H1 (cell line): ENCODE measurements at regions not wholly inside any gene's neighbourhood (a gene's known extent, or its start where the extent isn't known, plus 50 kb on each side); places are given as distances from the start of the nearest gene placed in this dataset.

ENCODE experiments used
- CREB1 ChIP-seq: IDR thresholded peaks from 2 replicates; pipeline ENCODE4 v1.6.1; 2012; ENCODE audit warnings: inconsistent platforms
- JUN ChIP-seq: IDR thresholded peaks from 2 replicates; pipeline ENCODE4 v1.6.1; 2011; ENCODE audit warnings: low read depth, mild to moderate bottlenecking, improper control_type of control experiment, low read length
- KDM5A ChIP-seq: fragments of 200-600 bp; IDR thresholded peaks from 2 replicates; pipeline ENCODE4 v1.7.1; 2012; ENCODE audit warnings: mild to moderate bottlenecking, low read length, inconsistent platforms, mixed read lengths
- SP4 ChIP-seq: IDR thresholded peaks from 2 replicates; pipeline ENCODE4 v1.6.1; 2012; ENCODE audit warnings: low read length, inconsistent platforms
- TF ChIP-seq, protein P1 (sequence below): fragments of 300-600 bp; sonication (generic); IDR thresholded peaks from 2 replicates; pipeline ENCODE4 v1.7.1; 2012; ENCODE audit warnings: low read length, moderate library complexity, mild to moderate bottlenecking, inconsistent platforms; ENCODE audit not compliant: insufficient replicate concordance
- TF ChIP-seq, protein P2 (sequence below): IDR thresholded peaks from 2 replicates; pipeline ENCODE4 v1.6.1; 2012; ENCODE audit warnings: inconsistent platforms
- TF ChIP-seq, protein P3 (sequence below): IDR thresholded peaks from 2 replicates; pipeline ENCODE4 v1.6.1; 2012; ENCODE audit warnings: inconsistent platforms

DNA sequence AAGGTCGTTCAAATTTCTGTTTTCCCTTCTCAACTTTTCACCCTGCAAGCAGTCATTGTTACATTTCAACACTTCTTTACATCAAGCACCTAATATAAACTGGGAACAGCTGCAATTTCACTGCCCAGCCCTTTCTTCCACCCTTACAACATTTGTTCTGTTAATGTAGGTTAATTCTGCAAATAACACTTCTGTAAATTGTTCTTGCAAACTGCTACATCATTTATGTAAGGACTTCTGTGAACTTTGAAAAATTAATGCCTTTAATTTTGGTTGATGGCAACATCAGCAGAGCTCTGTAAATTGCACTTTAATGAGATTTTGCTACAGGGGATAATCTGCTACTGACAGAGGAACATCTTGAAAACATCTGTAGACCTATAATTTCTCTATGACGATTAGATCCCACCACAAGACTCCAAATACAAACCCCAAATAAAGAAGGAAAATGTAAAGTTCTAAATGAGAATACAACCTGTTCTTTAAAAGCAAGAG is 93.5 kb downstream of the ZIC4 start (continued):
- TF ChIP-seq, protein P1, sequence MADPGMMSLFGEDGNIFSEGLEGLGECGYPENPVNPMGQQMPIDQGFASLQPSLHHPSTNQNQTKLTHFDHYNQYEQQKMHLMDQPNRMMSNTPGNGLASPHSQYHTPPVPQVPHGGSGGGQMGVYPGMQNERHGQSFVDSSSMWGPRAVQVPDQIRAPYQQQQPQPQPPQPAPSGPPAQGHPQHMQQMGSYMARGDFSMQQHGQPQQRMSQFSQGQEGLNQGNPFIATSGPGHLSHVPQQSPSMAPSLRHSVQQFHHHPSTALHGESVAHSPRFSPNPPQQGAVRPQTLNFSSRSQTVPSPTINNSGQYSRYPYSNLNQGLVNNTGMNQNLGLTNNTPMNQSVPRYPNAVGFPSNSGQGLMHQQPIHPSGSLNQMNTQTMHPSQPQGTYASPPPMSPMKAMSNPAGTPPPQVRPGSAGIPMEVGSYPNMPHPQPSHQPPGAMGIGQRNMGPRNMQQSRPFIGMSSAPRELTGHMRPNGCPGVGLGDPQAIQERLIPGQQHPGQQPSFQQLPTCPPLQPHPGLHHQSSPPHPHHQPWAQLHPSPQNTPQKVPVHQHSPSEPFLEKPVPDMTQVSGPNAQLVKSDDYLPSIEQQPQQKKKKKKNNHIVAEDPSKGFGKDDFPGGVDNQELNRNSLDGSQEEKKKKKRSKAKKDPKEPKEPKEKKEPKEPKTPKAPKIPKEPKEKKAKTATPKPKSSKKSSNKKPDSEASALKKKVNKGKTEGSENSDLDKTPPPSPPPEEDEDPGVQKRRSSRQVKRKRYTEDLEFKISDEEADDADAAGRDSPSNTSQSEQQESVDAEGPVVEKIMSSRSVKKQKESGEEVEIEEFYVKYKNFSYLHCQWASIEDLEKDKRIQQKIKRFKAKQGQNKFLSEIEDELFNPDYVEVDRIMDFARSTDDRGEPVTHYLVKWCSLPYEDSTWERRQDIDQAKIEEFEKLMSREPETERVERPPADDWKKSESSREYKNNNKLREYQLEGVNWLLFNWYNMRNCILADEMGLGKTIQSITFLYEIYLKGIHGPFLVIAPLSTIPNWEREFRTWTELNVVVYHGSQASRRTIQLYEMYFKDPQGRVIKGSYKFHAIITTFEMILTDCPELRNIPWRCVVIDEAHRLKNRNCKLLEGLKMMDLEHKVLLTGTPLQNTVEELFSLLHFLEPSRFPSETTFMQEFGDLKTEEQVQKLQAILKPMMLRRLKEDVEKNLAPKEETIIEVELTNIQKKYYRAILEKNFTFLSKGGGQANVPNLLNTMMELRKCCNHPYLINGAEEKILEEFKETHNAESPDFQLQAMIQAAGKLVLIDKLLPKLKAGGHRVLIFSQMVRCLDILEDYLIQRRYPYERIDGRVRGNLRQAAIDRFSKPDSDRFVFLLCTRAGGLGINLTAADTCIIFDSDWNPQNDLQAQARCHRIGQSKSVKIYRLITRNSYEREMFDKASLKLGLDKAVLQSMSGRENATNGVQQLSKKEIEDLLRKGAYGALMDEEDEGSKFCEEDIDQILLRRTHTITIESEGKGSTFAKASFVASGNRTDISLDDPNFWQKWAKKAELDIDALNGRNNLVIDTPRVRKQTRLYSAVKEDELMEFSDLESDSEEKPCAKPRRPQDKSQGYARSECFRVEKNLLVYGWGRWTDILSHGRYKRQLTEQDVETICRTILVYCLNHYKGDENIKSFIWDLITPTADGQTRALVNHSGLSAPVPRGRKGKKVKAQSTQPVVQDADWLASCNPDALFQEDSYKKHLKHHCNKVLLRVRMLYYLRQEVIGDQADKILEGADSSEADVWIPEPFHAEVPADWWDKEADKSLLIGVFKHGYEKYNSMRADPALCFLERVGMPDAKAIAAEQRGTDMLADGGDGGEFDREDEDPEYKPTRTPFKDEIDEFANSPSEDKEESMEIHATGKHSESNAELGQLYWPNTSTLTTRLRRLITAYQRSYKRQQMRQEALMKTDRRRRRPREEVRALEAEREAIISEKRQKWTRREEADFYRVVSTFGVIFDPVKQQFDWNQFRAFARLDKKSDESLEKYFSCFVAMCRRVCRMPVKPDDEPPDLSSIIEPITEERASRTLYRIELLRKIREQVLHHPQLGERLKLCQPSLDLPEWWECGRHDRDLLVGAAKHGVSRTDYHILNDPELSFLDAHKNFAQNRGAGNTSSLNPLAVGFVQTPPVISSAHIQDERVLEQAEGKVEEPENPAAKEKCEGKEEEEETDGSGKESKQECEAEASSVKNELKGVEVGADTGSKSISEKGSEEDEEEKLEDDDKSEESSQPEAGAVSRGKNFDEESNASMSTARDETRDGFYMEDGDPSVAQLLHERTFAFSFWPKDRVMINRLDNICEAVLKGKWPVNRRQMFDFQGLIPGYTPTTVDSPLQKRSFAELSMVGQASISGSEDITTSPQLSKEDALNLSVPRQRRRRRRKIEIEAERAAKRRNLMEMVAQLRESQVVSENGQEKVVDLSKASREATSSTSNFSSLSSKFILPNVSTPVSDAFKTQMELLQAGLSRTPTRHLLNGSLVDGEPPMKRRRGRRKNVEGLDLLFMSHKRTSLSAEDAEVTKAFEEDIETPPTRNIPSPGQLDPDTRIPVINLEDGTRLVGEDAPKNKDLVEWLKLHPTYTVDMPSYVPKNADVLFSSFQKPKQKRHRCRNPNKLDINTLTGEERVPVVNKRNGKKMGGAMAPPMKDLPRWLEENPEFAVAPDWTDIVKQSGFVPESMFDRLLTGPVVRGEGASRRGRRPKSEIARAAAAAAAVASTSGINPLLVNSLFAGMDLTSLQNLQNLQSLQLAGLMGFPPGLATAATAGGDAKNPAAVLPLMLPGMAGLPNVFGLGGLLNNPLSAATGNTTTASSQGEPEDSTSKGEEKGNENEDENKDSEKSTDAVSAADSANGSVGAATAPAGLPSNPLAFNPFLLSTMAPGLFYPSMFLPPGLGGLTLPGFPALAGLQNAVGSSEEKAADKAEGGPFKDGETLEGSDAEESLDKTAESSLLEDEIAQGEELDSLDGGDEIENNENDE: no peak
- TF ChIP-seq, protein P2, sequence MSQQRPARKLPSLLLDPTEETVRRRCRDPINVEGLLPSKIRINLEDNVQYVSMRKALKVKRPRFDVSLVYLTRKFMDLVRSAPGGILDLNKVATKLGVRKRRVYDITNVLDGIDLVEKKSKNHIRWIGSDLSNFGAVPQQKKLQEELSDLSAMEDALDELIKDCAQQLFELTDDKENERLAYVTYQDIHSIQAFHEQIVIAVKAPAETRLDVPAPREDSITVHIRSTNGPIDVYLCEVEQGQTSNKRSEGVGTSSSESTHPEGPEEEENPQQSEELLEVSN: no peak
- TF ChIP-seq JUN: no peak
- TF ChIP-seq SP4: no peak
- no peak for TF ChIP-seq CREB1
- TF ChIP-seq, protein P3, sequence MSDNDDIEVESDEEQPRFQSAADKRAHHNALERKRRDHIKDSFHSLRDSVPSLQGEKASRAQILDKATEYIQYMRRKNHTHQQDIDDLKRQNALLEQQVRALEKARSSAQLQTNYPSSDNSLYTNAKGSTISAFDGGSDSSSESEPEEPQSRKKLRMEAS: no peak
- no peak for TF ChIP-seq KDM5A
